Endothelial cell of umbilical vein (primary cell): ENCODE measurements at regions not wholly inside any gene's neighbourhood (a gene's known extent, or its start where the extent isn't known, plus 50 kb on each side); places are given as distances from the start of the nearest gene placed in this dataset.

Experiments used
- BruUV-seq: library from RNA; stranded (reverse); fragments of 400-500 nt; replicated peaks from 2 replicates; lab custom pipeline; 2021; lab: Mats Ljungman, UMichigan
- CTCF ChIA-PET: fragments of 300-600, 350-600 bp; sonication (Branson Sonifier 250); formaldehyde crosslinking; loops from one replicate; lab custom pipeline; 2021; ENCODE audit warnings: antibody characterized with exemption, inconsistent platforms; lab: Charles Lee
- POLR2A ChIA-PET: fragments of 300-600, 350-600 bp; sonication (Branson Sonifier 250); formaldehyde crosslinking; loops from one replicate; lab custom pipeline; 2021; ENCODE audit warnings: antibody characterized with exemption, inconsistent platforms; lab: Charles Lee
- DNase-seq: peaks from one replicate; pipeline ENCODE4 v3.0.0-alpha.2; 2011; ENCODE audit warnings: low read depth, low spot score
- FAIRE-seq: peaks from 2 replicates; lab custom pipeline; 2011; peaks lifted over from hg19 to GRCh38; lab: Jason Lieb, UNC
- H2AFZ ChIP-seq: 2 replicates; pipeline ENCODE4 v1.6.0; 2012; ENCODE audit warnings: low read depth, low read length, control low read depth, inconsistent platforms
- H3K27ac ChIP-seq: 2 replicates; pipeline ENCODE4 v1.5.1; 2011; ENCODE audit warnings: low read depth, mild to moderate bottlenecking, control low read depth, low read length, moderate library complexity; ENCODE audit not compliant: insufficient read depth
- H3K27me3 ChIP-seq, 2 experiments: 2 replicates each; pipeline versions ENCODE4 v1.6.0 to v1.6.1; 2011; ENCODE audit warnings: low read length in 2 of 2, mixed read lengths in 1 of 2; ENCODE audit not compliant: control insufficient read depth in 2 of 2, insufficient read depth in 2 of 2
- H3K36me3 ChIP-seq, 2 experiments: 2 replicates in 1 of 2; 3 replicates in 1 of 2; pipeline ENCODE4 v1.5.1; 2011; ENCODE audit warnings: low read length in 2 of 2, mild to moderate bottlenecking in 1 of 2, moderate library complexity in 1 of 2; ENCODE audit not compliant: control insufficient read depth in 2 of 2, insufficient read depth in 2 of 2; ENCODE audit errors: extremely low read depth in 1 of 2
- H3K4me1 ChIP-seq: 3 replicates; pipeline ENCODE4 v1.5.1; 2011; ENCODE audit warnings: mild to moderate bottlenecking, low read length; ENCODE audit not compliant: control insufficient read depth, insufficient read depth; ENCODE audit errors: extremely low read depth
- H3K4me2 ChIP-seq: 2 replicates; pipeline ENCODE4 v1.6.1; 2011; ENCODE audit warnings: low read length, control low read depth, mixed read lengths; ENCODE audit not compliant: insufficient read depth
- H3K4me3 ChIP-seq, 3 experiments: fragments of 200-600 bp in 1 of 3; sonication (generic), shearing (Covaris generic) in 1 of 3; replicated peaks in 1 of 3; 2 replicates each; pipeline ENCODE4 v1.5.1; 2011 to 2016; ENCODE audit warnings: control low read depth in 3 of 3, low read length in 3 of 3, mild to moderate bottlenecking in 2 of 3, inconsistent platforms in 1 of 3, low read depth in 1 of 3, moderate library complexity in 1 of 3; ENCODE audit not compliant: insufficient read depth in 1 of 3
- H3K79me2 ChIP-seq: 2 replicates; pipeline ENCODE4 v1.6.0; 2012; ENCODE audit warnings: low read length, inconsistent platforms; ENCODE audit not compliant: control insufficient read depth, insufficient read depth
- H3K9ac ChIP-seq: replicated peaks from 2 replicates; pipeline ENCODE3; 2011; ENCODE audit warnings: low read length, control low read depth; ENCODE audit not compliant: insufficient read depth; ENCODE audit errors: extremely low read depth
- H3K9me1 ChIP-seq: replicated peaks from 3 replicates; pipeline ENCODE4 v1.6.0; 2011; ENCODE audit warnings: mild to moderate bottlenecking, low read length; ENCODE audit not compliant: control insufficient read depth, insufficient read depth; ENCODE audit errors: extremely low read depth
- H3K9me3 ChIP-seq: replicated peaks from 2 replicates; pipeline ENCODE4 v1.5.1; 2012; ENCODE audit warnings: low read length, inconsistent platforms; ENCODE audit not compliant: control insufficient read depth, insufficient read depth
- H4K20me1 ChIP-seq: replicated peaks from 2 replicates; pipeline ENCODE3; 2011; ENCODE audit warnings: mild to moderate bottlenecking, low read length; ENCODE audit not compliant: control insufficient read depth, insufficient read depth; ENCODE audit errors: extremely low read depth
- CTCF ChIP-seq, 2 donors: IDR thresholded peaks; 1 replicate in 1 of 2; 2 replicates in 1 of 2; pipeline ENCODE4 v1.5.1; 2011; ENCODE audit warnings: low read length in 2 of 2, mild to moderate bottlenecking in 2 of 2, moderate library complexity in 2 of 2, control low read depth in 1 of 2, inconsistent platforms in 1 of 2, low read depth in 1 of 2; ENCODE audit not compliant: insufficient read depth in 1 of 2; ENCODE audit errors: extremely low read depth in 1 of 2
- FOS ChIP-seq: IDR thresholded peaks from 2 replicates; pipeline ENCODE4 v1.6.1; 2011; ENCODE audit warnings: mild to moderate bottlenecking, low read length, moderate library complexity, borderline replicate concordance; ENCODE audit not compliant: insufficient read depth
- GATA2 ChIP-seq: IDR thresholded peaks from 2 replicates; pipeline ENCODE4 v1.7.0; 2011; ENCODE audit warnings: low read depth, mild to moderate bottlenecking, moderate library complexity, mixed read lengths, low read length; ENCODE audit not compliant: insufficient read length, insufficient read depth
- JUN ChIP-seq: IDR thresholded peaks from 2 replicates; pipeline ENCODE4 v1.6.1; 2011; ENCODE audit warnings: borderline replicate concordance, low read depth; ENCODE audit not compliant: insufficient read length, insufficient read depth
- MAX ChIP-seq: IDR thresholded peaks from 2 replicates; pipeline ENCODE4 v1.6.1; 2011; ENCODE audit not compliant: insufficient read depth, insufficient read length
- POLR2AphosphoS5 ChIP-seq: IDR thresholded peaks from 2 replicates; pipeline ENCODE4 v1.6.1; 2012; ENCODE audit warnings: low read depth, mild to moderate bottlenecking, control low read depth, low read length, moderate library complexity; ENCODE audit not compliant: insufficient read depth
- dilution Hi-C: fragments of 300-500 bp; cut with MboI; formaldehyde crosslinking; loops from one replicate; pipeline ENCODE4 v1.15.0; 2019; ENCODE audit warnings: low sequenced_read_pairs; ENCODE audit not compliant: extremely low pct_ligation_motif_present
- intact Hi-C: fragments of 100-400 bp; cut with micrococcal nuclease; formaldehyde crosslinking; loops from one replicate; pipeline ENCODE4 v1.10.0; 2022

GRCh38 chr18:78787751-78788150 lies 191.9 kb upstream of the SALL3 start:
- intact Hi-C loops (no loop called here), dilution Hi-C loops (no loop called here)
- no TSS peak for BruUV-seq
- FAIRE-seq = no peak
- Histone ChIP-seq H2AFZ (no peak overlapping the region), H3K4me3 (no peak overlapping the region), H3K27me3 (no peaks in the 10 kb centered on the region), H3K4me1 (no peaks in the 10 kb centered on the region), H3K79me2 (no peaks in the 10 kb centered on the region), H3K4me2 (no peak overlapping the region), H3K9me1 (no peaks in the 10 kb centered on the region), H3K9ac (no peak overlapping the region), H3K36me3 (no peaks in the 10 kb centered on the region), H4K20me1 (no peaks in the 10 kb centered on the region), H3K27ac (no peak overlapping the region), H3K9me3 (peaks cover 8% of the 10 kb centered on the region)
- no peak for DNase-seq
- TF ChIP-seq POLR2AphosphoS5 (no peak), JUN (no peak), FOS (no peak), CTCF (IDR thresholded peaks at IDR 0.05; ENCODE audit: extremely low read depth in 1 of 2, insufficient read depth in 1 of 2, low read depth in 1 of 2, low read length in 2 of 2) (no peak), GATA2 (no peak)
- POLR2A ChIA-PET = no interaction called here
- CTCF ChIA-PET = no interaction called here

GRCh38 chr18:78788161-78788560 lies 191.5 kb upstream of the SALL3 start:
- DNase-seq (no peak), FAIRE-seq (no peak)

More at GRCh38 chr18:78788161-78788560, 191.5 kb upstream of the SALL3 start:
- dilution Hi-C loops (no loop called here), intact Hi-C loops (no loop called here)
- ChIA-PET CTCF (no interaction called here), POLR2A (no interaction called here)
- BruUV-seq = no TSS peak
- Histone ChIP-seq H3K27ac (no peak overlapping the region), H3K4me2 (no peak overlapping the region), H4K20me1 (no peaks in the 10 kb centered on the region), H3K9me1 (no peaks in the 10 kb centered on the region), H3K27me3 (no peaks in the 10 kb centered on the region), H3K36me3 (no peaks in the 10 kb centered on the region), H3K4me3 (no peak overlapping the region), H2AFZ (no peak overlapping the region), H3K4me1 (no peaks in the 10 kb centered on the region), H3K9ac (no peak overlapping the region), H3K79me2 (no peaks in the 10 kb centered on the region), H3K9me3 (peaks cover 10% of the 10 kb centered on the region)
- TF ChIP-seq FOS = no peak
- TF ChIP-seq MAX = no peak
- no peak for TF ChIP-seq POLR2AphosphoS5
